ENCODE measurements at regions not wholly inside any gene's neighbourhood (a gene's known extent, or its start where the extent isn't known, plus 50 kb on each side); places are given as distances from the start of the nearest gene placed in this dataset.

DNA sequence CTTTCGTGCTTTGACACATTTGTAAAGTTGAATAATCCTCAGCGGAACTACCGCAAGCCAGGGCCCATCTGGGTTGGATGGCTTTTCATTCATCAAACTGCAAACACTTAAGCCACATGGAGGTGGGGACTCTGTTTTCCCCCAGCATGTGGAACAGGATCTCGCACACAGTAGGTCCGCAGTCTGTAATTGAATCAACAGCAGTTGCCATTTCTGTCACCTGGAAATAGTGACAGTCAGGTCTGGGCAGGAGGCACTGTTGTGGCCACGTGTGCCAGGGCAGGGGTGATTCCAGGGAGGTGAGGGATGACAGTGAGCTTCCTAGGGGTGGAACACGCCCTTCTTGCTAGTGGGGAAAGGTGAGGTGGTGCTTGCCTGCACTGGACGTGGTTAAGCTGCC, 50.7 kb upstream of the ANO1 start:
- POLR2A ChIA-PET: no interaction called here
- CTCF ChIA-PET: no interaction called here
- WGBS (ENCODE audit: insufficient coverage): 87% methylated on average over 8 of the region's 8 CpGs
- no peak for DNase-seq
- Histone ChIP-seq H3K36me3 (ENCODE audit: control insufficient read depth in 4 of 4, insufficient read depth in 4 of 4, low read length in 3 of 4) (no peaks in the 10 kb centered on the region), H3K4me1 (ENCODE audit: control extremely low read depth in 1 of 4, control insufficient read depth in 4 of 4, insufficient read depth in 4 of 4, low read length in 3 of 4) (no peaks in the 10 kb centered on the region), H3K27ac (ENCODE audit: insufficient read depth in 1 of 2, low read depth in 1 of 2, low read length in 2 of 2, poor library complexity in 1 of 2, severe bottlenecking in 2 of 2) (no peak overlapping the region), H3K27me3 (replicated peaks in 2 of 5; ENCODE audit: control insufficient read depth in 4 of 5, insufficient read depth in 5 of 5, low read length in 4 of 5) (peaks cover 0 to 5% (median 0%) of the 10 kb centered on the region in 5 experiments), H3K4me3 (ENCODE audit: control insufficient read depth in 1 of 7, extremely low read depth in 1 of 7, insufficient read depth in 4 of 7, low read depth in 2 of 7, low read length in 6 of 7) (no peak overlapping the region), H3K9me3 (ENCODE audit: control extremely low read depth in 1 of 5, control insufficient read depth in 4 of 5, insufficient read depth in 2 of 5, low read depth in 1 of 5, low read length in 4 of 5) (peaks cover 0 to 16% (median 4%) of the 10 kb centered on the region in 5 experiments)

DNA sequence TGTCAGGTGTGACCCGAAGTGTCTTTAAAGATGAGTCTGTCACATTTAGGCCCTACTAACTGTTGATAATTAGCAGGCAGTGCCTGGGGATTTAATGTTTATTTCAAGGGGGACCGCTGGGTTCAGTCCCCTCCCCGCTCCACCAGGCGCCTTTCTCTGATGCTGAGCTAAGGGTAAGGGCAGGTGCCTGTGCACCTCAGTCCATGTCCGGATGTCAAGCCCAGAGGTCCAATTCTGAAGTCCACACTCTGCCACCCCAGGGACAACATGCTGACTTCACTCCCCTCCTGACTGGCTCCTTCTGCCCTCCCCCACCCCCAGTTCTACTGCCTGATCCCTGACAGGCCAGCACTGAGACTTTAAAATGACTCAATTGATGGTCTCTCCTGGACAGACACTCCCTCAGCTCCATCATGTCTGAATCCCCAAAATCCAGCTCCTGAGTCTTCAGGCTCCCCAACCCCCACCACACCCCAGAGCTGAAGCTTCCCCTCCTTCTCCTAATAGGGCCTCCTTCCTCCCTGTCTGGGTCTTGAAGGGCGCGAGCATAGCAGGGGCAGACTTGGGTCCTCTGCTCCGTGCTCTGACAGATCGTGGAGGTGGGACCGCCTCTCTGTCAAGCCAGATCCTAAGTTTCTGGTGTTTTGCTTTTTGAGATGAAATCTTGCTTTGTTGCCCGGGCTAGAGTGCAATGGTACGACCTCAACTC, 49.8 kb upstream of the ANO1 start:
- ChIA-PET POLR2A (no interaction called here), CTCF (interaction anchor here (0.5 kb wide), 1 partner anchor 1045 kb away, joined by 3 read pairs; no protein-coding TSS in a partner anchor)
- Histone ChIP-seq H3K9me3 (ENCODE audit: control extremely low read depth in 1 of 5, control insufficient read depth in 4 of 5, insufficient read depth in 2 of 5, low read depth in 1 of 5, low read length in 4 of 5) (peaks cover 0 to 11% (median 4%) of the 10 kb centered on the region in 5 experiments), H3K27ac (ENCODE audit: insufficient read depth in 1 of 2, low read depth in 1 of 2, low read length in 2 of 2, poor library complexity in 1 of 2, severe bottlenecking in 2 of 2) (no peak overlapping the region), H3K27me3 (replicated peaks in 2 of 5; ENCODE audit: control insufficient read depth in 4 of 5, insufficient read depth in 5 of 5, low read length in 4 of 5) (peaks cover 0 to 3% (median under 1%) of the 10 kb centered on the region in 5 experiments), H3K4me1 (ENCODE audit: control extremely low read depth in 1 of 4, control insufficient read depth in 4 of 4, insufficient read depth in 4 of 4, low read length in 3 of 4) (no peaks in the 10 kb centered on the region), H3K36me3 (ENCODE audit: control insufficient read depth in 4 of 4, insufficient read depth in 4 of 4, low read length in 3 of 4) (no peaks in the 10 kb centered on the region), H3K4me3 (ENCODE audit: control insufficient read depth in 1 of 7, extremely low read depth in 1 of 7, insufficient read depth in 4 of 7, low read depth in 2 of 7, low read length in 6 of 7) (no peak overlapping the region)
- WGBS (ENCODE audit: insufficient coverage): 80% methylated on average over 7 of the region's 12 CpGs
- DNase-seq: no peak

Measured in common myeloid progenitor, CD34-positive (primary cell).